Trophoblast cell (in vitro differentiated cells and primary cell): ENCODE measurements at regions not wholly inside any gene's neighbourhood (a gene's known extent, or its start where the extent isn't known, plus 50 kb on each side); places are given as distances from the start of the nearest gene placed in this dataset.

Experiments
- DNase-seq, 2 donors: peaks; one replicate each; pipeline ENCODE4 v3.0.0-alpha.2; 2016
- H2AFZ ChIP-seq: 2 replicates; pipeline ENCODE4 v1.6.1; 2013; ENCODE audit warnings: low read length, moderate library complexity, mild to moderate bottlenecking; ENCODE audit not compliant: insufficient read depth, poor library complexity
- H2AK5ac ChIP-seq: 2 replicates; pipeline ENCODE4 v1.6.1; 2013; ENCODE audit warnings: mild to moderate bottlenecking, low read length
- H2BK120ac ChIP-seq: 2 replicates; pipeline ENCODE4 v1.6.1; 2013; ENCODE audit warnings: low read length, mild to moderate bottlenecking, moderate library complexity; ENCODE audit not compliant: insufficient read depth, poor library complexity
- H2BK12ac ChIP-seq: 2 replicates; pipeline ENCODE4 v1.6.1; 2013; ENCODE audit warnings: mild to moderate bottlenecking, low read length, moderate library complexity
- H2BK5ac ChIP-seq: 2 replicates; pipeline ENCODE4 v1.6.1; 2013; ENCODE audit warnings: low read length, low read depth, moderate library complexity, mild to moderate bottlenecking; ENCODE audit not compliant: poor library complexity
- H3K14ac ChIP-seq: 2 replicates; pipeline ENCODE4 v1.6.1; 2013; ENCODE audit warnings: mild to moderate bottlenecking, low read length
- H3K18ac ChIP-seq: 2 replicates; pipeline ENCODE4 v1.6.1; 2013; ENCODE audit warnings: mild to moderate bottlenecking, low read length
- H3K23ac ChIP-seq: 2 replicates; pipeline ENCODE4 v1.6.1; 2013; ENCODE audit warnings: low read length
- H3K27ac ChIP-seq: 2 replicates; pipeline ENCODE4 v1.5.1; 2013; ENCODE audit warnings: low read depth, mild to moderate bottlenecking, inconsistent platforms, low read length, moderate library complexity
- H3K27me3 ChIP-seq: 2 replicates; pipeline ENCODE4 v1.6.1; 2013; ENCODE audit warnings: inconsistent platforms, mild to moderate bottlenecking, low read length, moderate library complexity; ENCODE audit not compliant: insufficient read depth
- H3K36me3 ChIP-seq, 2 experiments: 1 replicate in 1 of 2; 2 replicates in 1 of 2; pipeline ENCODE4 v1.6.1; 2013; ENCODE audit warnings: low read length in 2 of 2, mild to moderate bottlenecking in 2 of 2, moderate library complexity in 1 of 2; ENCODE audit not compliant: insufficient read depth in 2 of 2, control insufficient read depth in 1 of 2
- H3K4ac ChIP-seq: 2 replicates; pipeline ENCODE4 v1.6.1; 2013; ENCODE audit warnings: low read depth, mild to moderate bottlenecking, low read length, moderate library complexity
- H3K4me1 ChIP-seq, 2 experiments: 1 replicate in 1 of 2; 2 replicates in 1 of 2; pipeline ENCODE4 v1.6.1; 2013; ENCODE audit warnings: low read length in 2 of 2, mild to moderate bottlenecking in 2 of 2, moderate library complexity in 1 of 2; ENCODE audit not compliant: insufficient read depth in 2 of 2, control insufficient read depth in 1 of 2
- H3K4me2 ChIP-seq: 2 replicates; pipeline ENCODE4 v1.6.1; 2013; ENCODE audit warnings: inconsistent platforms, mild to moderate bottlenecking, low read length, moderate library complexity
- H3K4me3 ChIP-seq: 2 replicates; pipeline ENCODE4 v1.5.1; 2013; ENCODE audit warnings: mild to moderate bottlenecking, low read depth, low read length, inconsistent platforms
- H3K79me1 ChIP-seq: one replicate; pipeline ENCODE4 v1.6.1; 2013; ENCODE audit warnings: low read length
- H3K79me2 ChIP-seq: 2 replicates; pipeline ENCODE4 v1.6.1; 2013; ENCODE audit warnings: low read length, mild to moderate bottlenecking; ENCODE audit not compliant: control insufficient read depth, insufficient read depth, poor library complexity
- H3K9ac ChIP-seq: 2 replicates; pipeline ENCODE4 v1.6.1; 2013; ENCODE audit warnings: mild to moderate bottlenecking, low read length
- H3K9me3 ChIP-seq: 2 replicates; pipeline ENCODE4 v1.6.1; 2013; ENCODE audit warnings: low read depth, mild to moderate bottlenecking, control low read depth, inconsistent platforms, low read length; ENCODE audit not compliant: insufficient read depth
- H4K12ac ChIP-seq: 2 replicates; pipeline ENCODE4 v1.6.1; 2013; ENCODE audit warnings: low read depth, mild to moderate bottlenecking, low read length, moderate library complexity
- H4K8ac ChIP-seq: 2 replicates; pipeline ENCODE4 v1.6.1; 2013; ENCODE audit warnings: low read depth, mild to moderate bottlenecking, low read length, moderate library complexity
- H4K91ac ChIP-seq: one replicate; pipeline ENCODE4 v1.6.1; 2013; ENCODE audit warnings: low read depth, mild to moderate bottlenecking, low read length, moderate library complexity
- WGBS: extraction: QIAGEN DNeasy Blood & Tissue Kit; methylation state at CpG from one replicate; pipeline ENCODE4 v1.1.7; 2013; ENCODE audit warnings: missing lambda C conversion rate; ENCODE audit not compliant: insufficient read length, insufficient coverage; ENCODE audit errors: extremely low coverage; 5-methylcytosine and 5-hydroxymethylcytosine counted together

DNA sequence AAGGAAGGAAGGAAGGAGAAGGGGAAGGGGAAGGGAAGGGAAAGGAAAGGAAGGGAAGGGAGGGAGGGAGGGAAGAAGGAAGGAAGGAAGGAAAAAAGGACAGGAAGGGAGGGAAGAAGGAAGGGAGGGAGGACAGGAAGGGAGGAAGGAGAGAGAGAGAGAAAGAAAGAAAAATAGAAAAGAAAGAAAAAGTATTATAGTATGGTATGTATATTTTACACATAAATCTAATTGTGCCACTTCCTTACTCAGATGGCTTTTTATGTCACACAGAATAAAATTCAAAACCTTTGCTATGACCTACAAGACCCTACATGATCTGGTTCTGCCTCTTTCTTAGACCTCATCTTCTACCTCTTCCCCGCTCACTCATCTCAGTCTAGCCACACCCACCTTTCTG, 1016.9 kb upstream of the AUTS2 start:
- no peak for DNase-seq
- no peak overlapping the region for H3K27ac ChIP-seq
- WGBS, result no CpG with 5 or more reads among the region's 1 CpG
- no peak overlapping the region for H2AFZ ChIP-seq
- no peaks in the 10 kb centered on the region for H3K27me3 ChIP-seq
- H2AK5ac ChIP-seq, result no peak overlapping the region
- H3K4me3 ChIP-seq, result no peak overlapping the region
- no peak overlapping the region for H3K18ac ChIP-seq
- H3K23ac ChIP-seq, result no peak overlapping the region
- H4K12ac ChIP-seq, result no peak overlapping the region
- H2BK5ac ChIP-seq, result no peak overlapping the region
- no peak overlapping the region for H4K91ac ChIP-seq
- H2BK120ac ChIP-seq, result no peak overlapping the region
- H3K79me2 ChIP-seq, result no peaks in the 10 kb centered on the region
- no peaks in the 10 kb centered on the region for H3K9me3 ChIP-seq
- no peak overlapping the region for H3K4me2 ChIP-seq
- no peak overlapping the region for H3K4ac ChIP-seq
- no peak overlapping the region for H3K9ac ChIP-seq
- no peaks in the 10 kb centered on the region for H3K36me3 ChIP-seq
- no peak overlapping the region for H3K14ac ChIP-seq
- no peaks in the 10 kb centered on the region for H3K79me1 ChIP-seq
- H3K4me1 ChIP-seq, result peaks cover 0 to 2% of the 10 kb centered on the region in 2 experiments
- H2BK12ac ChIP-seq, result no peak overlapping the region
- H4K8ac ChIP-seq, result no peak overlapping the region

- Histone ChIP-seq H3K9me3 (no peaks in the 10 kb centered on the region), H3K79me1 (no peaks in the 10 kb centered on the region), H2AK5ac (no peak overlapping the region), H3K14ac (no peak overlapping the region), H3K36me3 (no peaks in the 10 kb centered on the region), H3K4me1 (peaks cover 0 to 2% of the 10 kb centered on the region in 2 experiments), H2BK12ac (no peak overlapping the region), H3K4me2 (no peak overlapping the region), H3K9ac (no peak overlapping the region), H2BK120ac (no peak overlapping the region), H3K23ac (no peak overlapping the region), H2BK5ac (no peak overlapping the region), H3K27me3 (no peaks in the 10 kb centered on the region), H4K8ac (no peak overlapping the region), H4K91ac (no peak overlapping the region), H3K18ac (no peak overlapping the region), H3K4me3 (no peak overlapping the region), H4K12ac (no peak overlapping the region), H3K27ac (no peak overlapping the region), H3K79me2 (no peaks in the 10 kb centered on the region), H3K4ac (no peak overlapping the region), H2AFZ (no peak overlapping the region)
- DNase-seq, result no peak
- WGBS, result no CpG with 5 or more reads among the region's 4 CpGs
Measured at GRCh38 chr7:68587599-68587998, 1010.7 kb upstream of the AUTS2 start.

GRCh38 chr7:68601826-68602225, 996.4 kb upstream of the AUTS2 start:
- Histone ChIP-seq H3K18ac (no peak overlapping the region), H3K79me1 (no peaks in the 10 kb centered on the region), H2BK12ac (no peak overlapping the region), H3K36me3 (no peaks in the 10 kb centered on the region), H2BK120ac (no peak overlapping the region), H4K12ac (no peak overlapping the region), H3K79me2 (no peaks in the 10 kb centered on the region), H3K4me2 (no peak overlapping the region), H3K27me3 (no peaks in the 10 kb centered on the region), H3K4ac (no peak overlapping the region), H3K14ac (no peak overlapping the region), H3K9me3 (no peaks in the 10 kb centered on the region), H4K8ac (no peak overlapping the region), H2AK5ac (no peak overlapping the region), H3K9ac (no peak overlapping the region), H4K91ac (no peak overlapping the region), H3K27ac (no peak overlapping the region), H2AFZ (no peak overlapping the region), H3K4me1 (no peaks in the 10 kb centered on the region), H3K23ac (no peak overlapping the region), H2BK5ac (no peak overlapping the region), H3K4me3 (no peak overlapping the region)
- no CpG with 5 or more reads among the region's 4 CpGs for WGBS
- DNase-seq, result no peak

DNA sequence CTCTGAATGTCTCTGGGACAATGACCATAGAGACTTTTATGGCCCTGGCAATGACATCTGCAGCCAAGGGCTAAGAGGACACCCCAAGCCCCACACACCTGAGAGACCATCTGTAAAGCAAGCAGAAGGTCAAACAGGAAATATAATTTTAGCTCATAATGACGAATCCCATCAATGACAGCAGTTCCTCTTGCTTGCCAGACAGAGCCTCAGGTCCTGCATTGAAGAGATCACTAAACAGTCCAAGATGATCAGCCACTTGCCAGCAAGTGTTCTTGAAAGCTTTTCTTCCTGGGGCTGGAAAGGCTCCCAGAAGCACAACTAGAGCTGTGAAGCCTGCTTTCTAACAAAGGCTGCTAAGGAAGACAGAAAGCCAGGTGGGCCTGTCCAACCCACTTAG, 993.7 kb upstream of the AUTS2 start:
- Histone ChIP-seq H3K79me1 (no peaks in the 10 kb centered on the region), H4K8ac (no peak overlapping the region), H3K14ac (no peak overlapping the region), H2BK5ac (no peak overlapping the region), H3K23ac (no peak overlapping the region), H2AFZ (no peak overlapping the region), H3K18ac (no peak overlapping the region), H4K12ac (no peak overlapping the region), H3K4ac (no peak overlapping the region), H2BK120ac (no peak overlapping the region), H3K4me2 (no peak overlapping the region), H3K27me3 (no peaks in the 10 kb centered on the region), H2AK5ac (no peak overlapping the region), H4K91ac (no peak overlapping the region), H3K27ac (no peak overlapping the region), H3K4me1 (no peaks in the 10 kb centered on the region), H3K9me3 (peaks cover 2% of the 10 kb centered on the region), H3K9ac (no peak overlapping the region), H3K79me2 (no peaks in the 10 kb centered on the region), H2BK12ac (no peak overlapping the region), H3K36me3 (no peaks in the 10 kb centered on the region), H3K4me3 (no peak overlapping the region)
- no CpG with 5 or more reads among the region's 1 CpG for WGBS
- no peak for DNase-seq
